Pons (tissue), 1 donor: ENCODE measurements at regions not wholly inside any gene's neighbourhood (a gene's known extent, or its start where the extent isn't known, plus 50 kb on each side); places are given as distances from the start of the nearest gene placed in this dataset.
"Not testable (repeated sequence)": the region's sequence is repeated elsewhere in the genome, so short reads cannot be mapped to it uniquely, and the experiment has no call there.

Experiments used
- DNase-seq: peaks from one replicate; pipeline ENCODE4 v3.0.0-alpha.2; 2016; ENCODE audit warnings: low spot score

- DNase-seq: no peak
These were observed 854.3 kb downstream of the CDH8 start for GRCh38 chr16:61181982-61182381.

- DNase-seq: no peak
These were observed 856.7 kb downstream of the CDH8 start for GRCh38 chr16:61179561-61179960.

GRCh38 chr16:61165797-61166196, 870.4 kb downstream of the CDH8 start:
- no peak for DNase-seq

GRCh38 chr16:61150351-61150750, 885.9 kb downstream of the CDH8 start:
- DNase-seq: no peak

- DNase-seq: no peak
These were observed 886.5 kb downstream of the CDH8 start for GRCh38 chr16:61149709-61150108.

- DNase-seq: no peak
These were observed 887.3 kb downstream of the CDH8 start for GRCh38 chr16:61148930-61149329.

GRCh38 chr16:61146429-61146828, 889.8 kb downstream of the CDH8 start:
- no peak for DNase-seq

- DNase-seq: no peak
These were observed 904.8 kb downstream of the CDH8 start for GRCh38 chr16:61131447-61131846.

GRCh38 chr16:61128545-61129323, 907.5 kb downstream of the CDH8 start:
- DNase-seq: no peak

- DNase-seq: no peak
These were observed 930.7 kb downstream of the CDH8 start for GRCh38 chr16:61105544-61105943.

GRCh38 chr16:61098505-61098904, 937.7 kb downstream of the CDH8 start:
- DNase-seq: no peak

- not testable (repeated sequence) for DNase-seq
These were observed 944.9 kb downstream of the CDH8 start for GRCh38 chr16:61091300-61091699.

- DNase-seq: no peak
These were observed 952.5 kb downstream of the CDH8 start for GRCh38 chr16:61083711-61084110.

- no peak for DNase-seq
These were observed 961.9 kb downstream of the CDH8 start for GRCh38 chr16:61074324-61074723.

GRCh38 chr16:61057635-61058034, 978.6 kb downstream of the CDH8 start:
- DNase-seq: no peak

- DNase-seq: no peak
These were observed 985.7 kb downstream of the CDH8 start for GRCh38 chr16:61050547-61050946.

GRCh38 chr16:61045931-61046330, 990.3 kb downstream of the CDH8 start:
- DNase-seq: no peak

GRCh38 chr16:61042737-61043136, 993.5 kb downstream of the CDH8 start:
- DNase-seq: no peak

GRCh38 chr16:61030616-61031015, 1005.6 kb downstream of the CDH8 start:
- no peak for DNase-seq

- DNase-seq: peak; percentile 34
These were observed 1011.9 kb downstream of the CDH8 start for GRCh38 chr16:61024180-61024900.

GRCh38 chr16:61014869-61015268, 1021.4 kb downstream of the CDH8 start:
- no peak for DNase-seq

- DNase-seq: no peak
These were observed 1028.5 kb downstream of the CDH8 start for GRCh38 chr16:61007694-61008093.

- no peak for DNase-seq
These were observed 1030.3 kb downstream of the CDH8 start for GRCh38 chr16:61005952-61006351.
